ENCODE measurements at regions not wholly inside any gene's neighbourhood (a gene's known extent, or its start where the extent isn't known, plus 50 kb on each side); places are given as distances from the start of the nearest gene placed in this dataset.

- TF ChIP-seq CTCF (IDR thresholded peaks at IDR 0.05; ENCODE audit: poor library complexity): no peak
- no peak for TF ChIP-seq EZH2 (IDR thresholded peaks at IDR 0.05; ENCODE audit: borderline replicate concordance)
Measured at GRCh38 chr2:181372646-181373040, 84.5 kb upstream of the ITGA4 start.

All from hepatocyte (in vitro differentiated cells).